ENCODE measurements at regions not wholly inside any gene's neighbourhood (a gene's known extent, or its start where the extent isn't known, plus 50 kb on each side); places are given as distances from the start of the nearest gene placed in this dataset.

DNA sequence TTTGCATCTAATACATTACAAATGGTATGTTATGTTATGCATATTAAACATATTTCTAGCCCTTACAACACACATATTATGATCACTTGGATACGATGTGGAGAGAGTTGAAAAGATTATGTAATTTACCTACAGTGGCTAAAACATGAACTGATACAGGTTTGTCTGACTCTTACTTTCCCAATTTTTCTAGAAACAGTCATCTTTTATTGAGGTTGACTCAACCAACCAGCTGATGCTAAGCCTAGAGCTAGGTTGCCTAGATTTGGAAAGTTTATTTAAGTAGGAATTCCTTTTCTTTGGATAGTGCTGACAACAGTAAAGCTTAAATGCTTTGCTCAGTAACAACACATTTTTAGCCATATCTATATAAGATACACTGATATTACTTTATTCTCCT is 1215.1 kb downstream of the ADGRL3 start:
- no peaks in the 10 kb centered on the region for H3K36me3 ChIP-seq (ENCODE audit: insufficient read depth, low read length)
- H3K27ac Mint-ChIP-seq = no peak overlapping the region
- H3K36me3 Mint-ChIP-seq (ENCODE audit: low read depth) = no peaks in the 10 kb centered on the region
- H3K27me3 ChIP-seq (ENCODE audit: control insufficient read depth in 1 of 2, insufficient read depth in 2 of 2, low read length in 2 of 2) = no peaks in the 10 kb centered on the region
- H3K4me1 ChIP-seq (ENCODE audit: insufficient read depth, low read length) = no peaks in the 10 kb centered on the region
- no peak overlapping the region for H3K27ac ChIP-seq (ENCODE audit: low read depth in 1 of 2, low read length in 2 of 2)
- no peaks in the 10 kb centered on the region for H3K9me3 ChIP-seq (ENCODE audit: control insufficient read depth in 1 of 2, insufficient read depth in 1 of 2, low read length in 2 of 2)
- CTCF ChIA-PET = no interaction called here
- ATAC-seq (ENCODE audit: poor library complexity) (no peak), DNase-seq (no peak)
- TF ChIP-seq, protein P1, sequence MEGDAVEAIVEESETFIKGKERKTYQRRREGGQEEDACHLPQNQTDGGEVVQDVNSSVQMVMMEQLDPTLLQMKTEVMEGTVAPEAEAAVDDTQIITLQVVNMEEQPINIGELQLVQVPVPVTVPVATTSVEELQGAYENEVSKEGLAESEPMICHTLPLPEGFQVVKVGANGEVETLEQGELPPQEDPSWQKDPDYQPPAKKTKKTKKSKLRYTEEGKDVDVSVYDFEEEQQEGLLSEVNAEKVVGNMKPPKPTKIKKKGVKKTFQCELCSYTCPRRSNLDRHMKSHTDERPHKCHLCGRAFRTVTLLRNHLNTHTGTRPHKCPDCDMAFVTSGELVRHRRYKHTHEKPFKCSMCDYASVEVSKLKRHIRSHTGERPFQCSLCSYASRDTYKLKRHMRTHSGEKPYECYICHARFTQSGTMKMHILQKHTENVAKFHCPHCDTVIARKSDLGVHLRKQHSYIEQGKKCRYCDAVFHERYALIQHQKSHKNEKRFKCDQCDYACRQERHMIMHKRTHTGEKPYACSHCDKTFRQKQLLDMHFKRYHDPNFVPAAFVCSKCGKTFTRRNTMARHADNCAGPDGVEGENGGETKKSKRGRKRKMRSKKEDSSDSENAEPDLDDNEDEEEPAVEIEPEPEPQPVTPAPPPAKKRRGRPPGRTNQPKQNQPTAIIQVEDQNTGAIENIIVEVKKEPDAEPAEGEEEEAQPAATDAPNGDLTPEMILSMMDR (IDR thresholded peaks at IDR 0.05) = no peak
- H3K27me3 Mint-ChIP-seq = no peaks in the 10 kb centered on the region
- no peak overlapping the region for H3K4me3 Mint-ChIP-seq
- intact Hi-C loops (cut with DNase I, micrococcal nuclease) = no loop called here
- POLR2A ChIA-PET = no interaction called here
- H3K9me3 Mint-ChIP-seq = peaks cover 9% of the 10 kb centered on the region
- H3K4me1 Mint-ChIP-seq (ENCODE audit: low read depth) = no peaks in the 10 kb centered on the region
- H3K4me3 ChIP-seq (ENCODE audit: low read length) = no peak overlapping the region

DNA sequence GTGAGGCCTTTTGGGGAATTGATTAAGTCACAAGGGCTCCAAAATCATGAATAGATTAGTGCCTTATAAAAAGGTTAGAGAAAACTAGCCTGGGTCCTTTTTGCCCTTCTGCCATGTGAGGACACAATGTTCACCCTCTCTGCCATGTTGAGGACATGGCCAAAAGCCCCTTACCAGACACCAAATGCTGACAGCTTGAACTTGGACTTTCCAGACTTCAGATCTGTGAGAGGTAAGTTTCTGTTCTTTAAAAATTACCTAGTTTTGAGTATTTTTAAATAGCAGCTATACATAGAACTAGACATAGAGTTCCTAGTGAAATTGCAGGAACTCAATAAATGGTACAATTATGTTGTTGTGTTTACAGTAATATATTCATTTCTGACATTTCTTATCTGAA is 1214.4 kb downstream of the ADGRL3 start:
- intact Hi-C loops (cut with DNase I, micrococcal nuclease) = no loop called here
- no peaks in the 10 kb centered on the region for H3K4me1 ChIP-seq (ENCODE audit: insufficient read depth, low read length)
- no peak for DNase-seq
- Mint-ChIP-seq H3K4me1 (ENCODE audit: low read depth) (no peaks in the 10 kb centered on the region), H3K27ac (no peak overlapping the region), H3K9me3 (peaks cover 10% of the 10 kb centered on the region), H3K36me3 (ENCODE audit: low read depth) (no peaks in the 10 kb centered on the region), H3K27me3 (no peaks in the 10 kb centered on the region), H3K4me3 (no peak overlapping the region)
- TF ChIP-seq, protein P1 (IDR thresholded peaks at IDR 0.05) = no peak
- ATAC-seq (ENCODE audit: poor library complexity) = no peak
- no peak overlapping the region for H3K27ac ChIP-seq (ENCODE audit: low read depth in 1 of 2, low read length in 2 of 2)
- H3K4me3 ChIP-seq (ENCODE audit: low read length) = no peak overlapping the region
- H3K36me3 ChIP-seq (ENCODE audit: insufficient read depth, low read length) = no peaks in the 10 kb centered on the region
- POLR2A ChIA-PET = no interaction called here
- H3K27me3 ChIP-seq (ENCODE audit: control insufficient read depth in 1 of 2, insufficient read depth in 2 of 2, low read length in 2 of 2) = no peaks in the 10 kb centered on the region
- CTCF ChIA-PET = no interaction called here
- H3K9me3 ChIP-seq (ENCODE audit: control insufficient read depth in 1 of 2, insufficient read depth in 1 of 2, low read length in 2 of 2) = no peaks in the 10 kb centered on the region

DNA sequence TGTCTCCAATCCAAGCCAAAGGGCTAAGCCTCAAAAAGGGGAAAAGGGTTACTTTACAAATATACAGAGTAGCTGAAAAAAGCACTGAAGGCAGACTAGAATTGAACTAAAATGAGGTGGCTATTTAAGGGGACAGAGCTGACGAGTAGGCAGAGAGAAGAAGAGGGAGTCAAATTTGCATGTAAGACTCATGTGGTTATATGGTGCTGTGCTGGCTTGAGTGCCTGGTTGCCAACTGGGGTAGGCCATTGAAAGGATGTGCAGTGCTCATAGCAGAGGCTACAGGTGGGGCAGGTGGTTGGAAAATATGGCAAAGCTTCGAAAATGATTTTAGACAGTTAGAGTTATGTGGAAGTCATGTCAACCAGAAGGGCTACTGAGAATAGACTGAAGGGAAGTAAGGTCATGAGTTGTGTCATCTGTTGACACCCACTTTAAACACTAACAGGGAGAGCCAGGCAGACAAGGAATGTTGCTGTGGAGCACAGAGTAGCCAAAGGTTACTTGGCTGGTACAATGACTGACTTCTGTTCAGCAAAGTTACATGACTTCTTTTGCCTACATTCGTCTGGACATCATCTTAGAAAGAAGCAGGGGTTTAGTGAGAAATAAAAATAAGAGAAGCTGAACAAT is 1210.4 kb downstream of the ADGRL3 start:
- H3K27me3 Mint-ChIP-seq = no peaks in the 10 kb centered on the region
- peaks cover 11% of the 10 kb centered on the region for H3K9me3 Mint-ChIP-seq
- H3K9me3 ChIP-seq (ENCODE audit: control insufficient read depth in 1 of 2, insufficient read depth in 1 of 2, low read length in 2 of 2) = peaks cover 0 to 5% of the 10 kb centered on the region in 2 experiments
- no peaks in the 10 kb centered on the region for H3K4me1 ChIP-seq (ENCODE audit: insufficient read depth, low read length)
- no peaks in the 10 kb centered on the region for H3K4me1 Mint-ChIP-seq (ENCODE audit: low read depth)
- intact Hi-C loops (cut with DNase I, micrococcal nuclease) = no loop called here
- POLR2A ChIA-PET = no interaction called here
- TF ChIP-seq, protein P1 (IDR thresholded peaks at IDR 0.05) = no peak
- no peaks in the 10 kb centered on the region for H3K36me3 ChIP-seq (ENCODE audit: insufficient read depth, low read length)
- no peaks in the 10 kb centered on the region for H3K36me3 Mint-ChIP-seq (ENCODE audit: low read depth)
- no peak overlapping the region for H3K4me3 ChIP-seq (ENCODE audit: low read length)
- H3K27ac Mint-ChIP-seq = no peak overlapping the region
- CTCF ChIA-PET = no interaction called here
- no peak overlapping the region for H3K27ac ChIP-seq (ENCODE audit: low read depth in 1 of 2, low read length in 2 of 2)
- H3K27me3 ChIP-seq (ENCODE audit: control insufficient read depth in 1 of 2, insufficient read depth in 2 of 2, low read length in 2 of 2) = no peaks in the 10 kb centered on the region
- no peak overlapping the region for H3K4me3 Mint-ChIP-seq
- no peak for ATAC-seq (ENCODE audit: poor library complexity)
- no peak for DNase-seq

All from CD4-positive, alpha-beta T cell (primary cell).